MM.1S (cell line): ENCODE measurements at regions not wholly inside any gene's neighbourhood (a gene's known extent, or its start where the extent isn't known, plus 50 kb on each side); places are given as distances from the start of the nearest gene placed in this dataset.

Source experiments
- EZH2 ChIP-seq: fragments of 300-600 bp; sonication (generic); optimal IDR thresholded peaks from 2 replicates; pipeline ENCODE3; 2017; ENCODE audit warnings: low read depth, mild to moderate bottlenecking, antibody characterized with exemption, low read length, mixed read lengths
- TF ChIP-seq, protein P1 (sequence below): fragments of 300-600 bp; sonication (generic); IDR thresholded peaks from 2 replicates; pipeline ENCODE4 v1.5.1; 2016; ENCODE audit warnings: antibody characterized with exemption, low read length, mixed read lengths

DNA sequence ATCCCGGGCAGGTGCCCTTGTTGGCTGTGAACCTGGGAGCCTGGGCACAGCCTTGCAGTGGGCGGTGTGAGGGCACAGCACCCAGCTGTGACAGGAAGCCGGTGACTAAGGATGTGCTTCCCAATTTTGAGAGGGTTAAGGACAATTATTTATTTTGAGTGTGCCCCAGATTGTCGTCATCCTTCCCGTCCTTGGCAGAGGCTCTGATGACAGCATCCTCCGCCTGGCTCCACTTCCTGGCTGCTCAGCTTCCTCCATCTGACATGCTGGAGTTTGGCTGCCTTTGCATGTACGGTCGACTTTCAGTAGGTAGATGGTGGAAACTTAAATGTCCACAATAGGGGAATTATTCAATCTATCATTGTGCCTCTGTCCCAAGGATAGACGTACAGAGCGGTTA is 282.4 kb upstream of the EEF2KMT start:
- TF ChIP-seq, protein P1, sequence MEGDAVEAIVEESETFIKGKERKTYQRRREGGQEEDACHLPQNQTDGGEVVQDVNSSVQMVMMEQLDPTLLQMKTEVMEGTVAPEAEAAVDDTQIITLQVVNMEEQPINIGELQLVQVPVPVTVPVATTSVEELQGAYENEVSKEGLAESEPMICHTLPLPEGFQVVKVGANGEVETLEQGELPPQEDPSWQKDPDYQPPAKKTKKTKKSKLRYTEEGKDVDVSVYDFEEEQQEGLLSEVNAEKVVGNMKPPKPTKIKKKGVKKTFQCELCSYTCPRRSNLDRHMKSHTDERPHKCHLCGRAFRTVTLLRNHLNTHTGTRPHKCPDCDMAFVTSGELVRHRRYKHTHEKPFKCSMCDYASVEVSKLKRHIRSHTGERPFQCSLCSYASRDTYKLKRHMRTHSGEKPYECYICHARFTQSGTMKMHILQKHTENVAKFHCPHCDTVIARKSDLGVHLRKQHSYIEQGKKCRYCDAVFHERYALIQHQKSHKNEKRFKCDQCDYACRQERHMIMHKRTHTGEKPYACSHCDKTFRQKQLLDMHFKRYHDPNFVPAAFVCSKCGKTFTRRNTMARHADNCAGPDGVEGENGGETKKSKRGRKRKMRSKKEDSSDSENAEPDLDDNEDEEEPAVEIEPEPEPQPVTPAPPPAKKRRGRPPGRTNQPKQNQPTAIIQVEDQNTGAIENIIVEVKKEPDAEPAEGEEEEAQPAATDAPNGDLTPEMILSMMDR: no peak
- no peak for TF ChIP-seq EZH2
